Vagina (tissue), 2 donors: ENCODE measurements at regions not wholly inside any gene's neighbourhood (a gene's known extent, or its start where the extent isn't known, plus 50 kb on each side); places are given as distances from the start of the nearest gene placed in this dataset.

Source experiments
- POLR2A ChIP-seq, 2 donors: fragments of 450-650 bp; IDR thresholded peaks; one replicate each; pipeline ENCODE4 v1.6.1; 2017; ENCODE audit warnings: antibody characterized with exemption in 2 of 2, mild to moderate bottlenecking in 2 of 2, moderate library complexity in 2 of 2
- TF ChIP-seq, protein P1 (sequence below), 3 experiments: fragments of 450-650 bp in 2 of 3; fragments of 200-600 bp in 1 of 3; sonication (generic) in 1 of 3; IDR thresholded peaks; one replicate each; pipeline ENCODE4 v1.5.1; 2017 to 2019; ENCODE audit warnings: antibody characterized with exemption in 3 of 3, mild to moderate bottlenecking in 2 of 3, moderate library complexity in 2 of 3

GRCh38 chr4:124803026-124803425, 90.5 kb upstream of the ANKRD50 start:
- no peak for TF ChIP-seq POLR2A (IDR thresholded peaks at IDR 0.05)
- TF ChIP-seq, protein P1, sequence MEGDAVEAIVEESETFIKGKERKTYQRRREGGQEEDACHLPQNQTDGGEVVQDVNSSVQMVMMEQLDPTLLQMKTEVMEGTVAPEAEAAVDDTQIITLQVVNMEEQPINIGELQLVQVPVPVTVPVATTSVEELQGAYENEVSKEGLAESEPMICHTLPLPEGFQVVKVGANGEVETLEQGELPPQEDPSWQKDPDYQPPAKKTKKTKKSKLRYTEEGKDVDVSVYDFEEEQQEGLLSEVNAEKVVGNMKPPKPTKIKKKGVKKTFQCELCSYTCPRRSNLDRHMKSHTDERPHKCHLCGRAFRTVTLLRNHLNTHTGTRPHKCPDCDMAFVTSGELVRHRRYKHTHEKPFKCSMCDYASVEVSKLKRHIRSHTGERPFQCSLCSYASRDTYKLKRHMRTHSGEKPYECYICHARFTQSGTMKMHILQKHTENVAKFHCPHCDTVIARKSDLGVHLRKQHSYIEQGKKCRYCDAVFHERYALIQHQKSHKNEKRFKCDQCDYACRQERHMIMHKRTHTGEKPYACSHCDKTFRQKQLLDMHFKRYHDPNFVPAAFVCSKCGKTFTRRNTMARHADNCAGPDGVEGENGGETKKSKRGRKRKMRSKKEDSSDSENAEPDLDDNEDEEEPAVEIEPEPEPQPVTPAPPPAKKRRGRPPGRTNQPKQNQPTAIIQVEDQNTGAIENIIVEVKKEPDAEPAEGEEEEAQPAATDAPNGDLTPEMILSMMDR (IDR thresholded peaks at IDR 0.05), result no peak
